NCI-H2107 treated with DMSO at 0.1 percent for 48 hours (cell line): ENCODE measurements at regions not wholly inside any gene's neighbourhood (a gene's known extent, or its start where the extent isn't known, plus 50 kb on each side); places are given as distances from the start of the nearest gene placed in this dataset.

Experiments
- DNase-seq: peaks from one replicate; lab custom pipeline; 2025; ENCODE audit not compliant: unreplicated experiment; lab: John Stamatoyannopoulos, UW

DNA sequence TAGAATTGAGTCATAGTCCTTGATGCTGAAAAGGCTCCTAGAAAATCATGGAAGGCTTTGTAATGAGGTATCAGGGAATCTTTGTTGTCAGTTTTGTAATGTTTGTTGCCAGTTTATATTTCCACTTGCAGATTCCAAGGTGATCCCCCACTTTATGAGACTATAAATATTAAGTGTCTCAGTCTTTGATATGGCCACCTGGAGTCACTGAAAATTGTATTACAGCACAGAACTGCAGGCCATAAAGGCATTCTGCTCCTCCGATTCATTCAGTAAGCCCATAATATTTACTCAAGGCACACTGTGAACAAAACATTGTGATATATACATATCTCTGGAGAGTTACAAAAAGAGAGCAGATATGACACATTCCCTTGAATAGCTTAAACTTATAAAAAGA is 457.8 kb upstream of the ZNF385D start:
- DNase-seq, result no peak

- DNase-seq, result no peak
Observed at GRCh38 chr3:22209578-22209977, 458.6 kb upstream of the ZNF385D start.

GRCh38 chr3:22210693-22211092 is 459.7 kb upstream of the ZNF385D start:
- no peak for DNase-seq

- DNase-seq, result no peak
Observed at GRCh38 chr3:22216601-22217000, 465.6 kb upstream of the ZNF385D start.

DNA sequence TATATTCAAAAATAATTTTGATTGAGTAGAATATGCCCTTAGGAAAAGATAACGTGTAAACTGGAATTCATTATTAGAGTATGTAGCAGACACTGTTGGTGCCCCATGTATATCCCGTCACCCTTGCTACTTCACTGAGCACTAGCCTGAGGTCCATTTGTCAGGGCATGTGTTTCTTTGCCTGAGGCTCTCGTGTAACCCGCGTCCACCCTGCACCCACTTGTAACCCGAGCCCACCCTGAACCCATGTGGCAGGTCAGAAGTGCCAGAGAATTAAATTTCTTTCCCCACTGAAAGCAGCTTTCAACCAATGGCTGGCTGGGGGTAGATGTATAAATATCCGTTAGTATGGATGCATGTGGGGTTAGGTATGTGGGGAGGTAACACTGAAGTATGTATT is 474.2 kb upstream of the ZNF385D start:
- no peak for DNase-seq

DNA sequence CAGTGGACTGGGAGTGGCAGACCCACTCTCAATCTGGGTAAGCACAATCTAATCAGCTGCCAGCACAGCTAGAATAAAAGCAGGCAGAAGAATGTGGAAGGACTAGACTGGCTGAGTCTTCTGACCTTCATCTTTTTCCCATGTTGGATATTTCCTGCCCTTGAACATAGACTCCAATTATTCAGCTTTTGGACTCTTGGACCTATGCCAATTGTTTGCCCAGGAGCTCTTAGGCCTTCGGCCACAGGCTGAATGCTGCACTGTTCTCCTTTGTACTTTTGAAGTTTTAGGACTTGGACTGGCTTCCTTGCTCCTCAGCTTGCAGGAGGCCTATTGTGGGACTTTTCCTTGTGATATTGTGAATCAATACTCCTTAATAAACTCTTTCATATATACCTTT is 477.7 kb upstream of the ZNF385D start:
- DNase-seq, result no peak

DNA sequence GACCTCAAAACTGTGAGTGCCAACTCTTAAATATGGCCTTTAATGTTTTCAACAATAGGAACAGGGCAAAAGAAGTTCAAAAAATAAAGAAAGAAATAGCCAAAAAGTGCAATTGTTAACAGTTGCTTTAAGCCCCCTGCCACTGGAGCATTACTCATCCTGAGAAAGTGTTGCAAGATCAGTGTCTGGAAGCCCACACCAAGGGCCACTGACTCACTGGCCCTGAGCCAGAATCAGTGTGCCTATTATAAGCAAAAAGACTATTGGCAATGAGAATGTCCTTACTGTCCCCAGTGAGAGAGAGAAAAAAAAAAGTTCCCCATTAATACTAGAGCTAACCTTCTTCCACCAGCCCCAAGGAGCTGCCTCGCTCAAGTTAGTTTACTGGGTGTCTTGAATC is 480.1 kb upstream of the ZNF385D start:
- DNase-seq, result no peak

GRCh38 chr3:22236490-22237270 is 485.7 kb upstream of the ZNF385D start:
- DNase-seq, result no peak

- no peak for DNase-seq
Observed at GRCh38 chr3:22239011-22239410, 488.0 kb upstream of the ZNF385D start.

DNA sequence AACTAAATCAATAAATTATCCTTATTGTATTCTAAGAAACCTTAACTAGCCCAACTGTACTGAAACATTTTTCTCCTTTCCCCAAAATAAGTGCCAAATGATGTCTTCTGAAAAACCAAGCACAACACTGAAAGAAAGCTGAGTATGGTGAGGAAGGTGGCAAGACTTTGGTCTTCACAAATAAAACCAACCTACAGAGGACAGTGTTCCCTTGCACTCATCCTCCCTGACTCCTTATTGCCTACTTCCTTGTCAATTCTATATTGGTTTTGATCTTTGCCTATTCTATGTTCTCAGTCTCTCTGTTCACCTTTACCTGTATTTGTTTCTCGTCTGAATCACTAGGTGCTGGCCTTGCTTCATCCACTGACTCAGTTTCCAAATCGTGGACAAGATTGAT is 490.1 kb upstream of the ZNF385D start:
- DNase-seq, result no peak

DNA sequence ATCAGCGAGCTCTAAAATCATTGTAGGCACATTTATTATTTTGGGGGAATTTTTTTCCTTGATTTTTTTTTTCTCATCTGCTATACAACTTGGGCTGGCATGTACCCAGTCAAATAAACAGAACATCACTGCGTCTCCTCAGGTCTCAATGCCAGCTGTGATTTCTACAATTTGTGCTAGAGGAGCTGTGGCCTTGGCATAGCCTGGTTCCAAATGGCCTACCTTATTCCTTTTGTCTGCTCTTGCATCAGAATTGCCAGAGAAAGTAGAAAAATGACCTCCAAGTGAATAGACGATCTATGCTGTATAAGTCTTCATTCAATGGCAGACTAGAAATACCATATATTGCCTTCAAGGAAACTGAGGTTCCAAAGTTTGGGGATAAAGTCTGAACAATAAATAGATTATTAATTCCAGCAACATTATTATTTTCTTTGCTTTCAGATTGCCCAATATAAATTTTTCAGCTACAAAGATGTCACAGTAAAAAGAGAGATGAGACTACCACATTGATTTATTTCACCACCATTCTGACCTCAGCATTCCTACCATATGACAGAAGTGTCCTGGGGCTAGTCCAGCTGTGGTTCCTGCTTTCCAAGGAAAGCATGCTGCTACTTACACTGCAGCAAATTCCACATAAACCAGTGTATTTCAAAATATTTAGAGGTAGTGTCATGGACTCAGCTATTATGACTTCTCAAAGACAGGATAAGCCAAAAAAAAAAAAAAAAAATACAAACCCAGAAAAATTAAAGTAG is 493.9 kb upstream of the ZNF385D start:
- no peak for DNase-seq

DNA sequence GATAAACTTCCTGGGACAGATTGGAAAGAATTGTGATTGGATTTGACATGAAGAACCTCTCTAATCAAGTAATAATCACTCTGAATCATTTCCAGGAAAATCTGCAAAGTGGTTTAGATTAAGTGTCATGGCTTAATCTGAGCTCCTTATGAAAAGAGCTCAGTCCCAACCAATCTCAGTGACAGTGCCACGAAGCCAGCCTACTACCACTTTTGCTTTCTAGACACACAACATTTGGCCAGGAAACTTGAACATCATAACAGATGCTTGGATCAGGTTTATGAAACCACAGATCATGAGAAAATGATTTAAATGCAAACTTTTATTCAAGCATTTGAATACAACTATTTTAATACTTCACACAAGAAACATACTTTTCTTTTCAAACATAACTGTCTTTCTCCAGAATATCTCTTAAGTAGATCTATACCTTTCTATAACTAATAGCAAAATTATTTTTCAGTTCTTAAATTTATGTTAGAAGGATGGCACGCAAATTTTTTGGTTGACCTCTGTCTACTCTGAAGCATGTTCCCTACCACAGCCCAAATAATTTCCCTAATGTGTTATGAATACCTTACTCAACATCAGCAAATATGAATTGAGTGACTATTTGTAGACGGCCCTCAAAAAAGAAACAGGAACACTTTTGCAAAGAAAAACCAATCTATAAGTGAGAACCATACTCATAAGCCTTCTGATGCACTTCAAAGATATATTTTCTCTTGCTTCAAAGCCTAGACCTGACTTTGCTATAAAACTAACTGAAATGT is 495.0 kb upstream of the ZNF385D start:
- no peak for DNase-seq

DNA sequence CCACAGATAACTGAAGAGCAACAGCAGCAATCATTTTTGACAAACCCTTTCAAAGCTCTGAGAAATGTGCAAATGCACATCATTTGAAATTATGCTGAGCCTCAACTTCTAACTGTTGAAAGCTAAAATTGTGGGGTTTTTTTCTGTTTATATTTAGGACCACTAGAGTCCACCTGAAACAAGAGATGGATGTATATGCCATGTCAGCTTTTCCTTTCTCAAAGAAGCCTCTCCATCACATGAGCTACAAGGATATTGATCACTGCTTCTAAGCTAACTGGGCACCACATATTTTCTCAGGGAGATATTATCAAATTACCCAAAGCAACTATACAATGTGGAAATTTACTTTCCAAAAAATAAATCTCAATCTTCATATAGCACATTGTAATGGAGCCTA is 498.6 kb upstream of the ZNF385D start:
- DNase-seq, result no peak

DNA sequence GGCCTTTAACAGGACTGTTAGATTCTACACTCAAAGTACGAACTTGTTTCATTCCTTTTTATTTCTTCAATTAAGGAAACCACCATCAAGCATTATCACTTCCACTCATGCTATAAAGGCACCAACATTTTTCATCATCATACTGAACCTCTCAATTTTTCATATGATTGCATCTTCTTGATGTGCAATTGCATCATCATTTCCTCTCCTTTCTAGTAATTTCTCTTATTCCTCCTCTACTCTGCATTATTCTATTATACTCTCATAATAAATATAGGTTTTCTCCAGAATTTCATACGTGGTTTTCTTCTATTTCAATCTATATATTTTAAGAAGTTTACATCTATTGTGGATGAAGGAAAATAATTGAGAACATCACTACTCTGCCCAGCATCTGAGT is 506.2 kb upstream of the ZNF385D start:
- no peak for DNase-seq

- no peak for DNase-seq
Observed at GRCh38 chr3:22262386-22262785, 511.4 kb upstream of the ZNF385D start.

DNA sequence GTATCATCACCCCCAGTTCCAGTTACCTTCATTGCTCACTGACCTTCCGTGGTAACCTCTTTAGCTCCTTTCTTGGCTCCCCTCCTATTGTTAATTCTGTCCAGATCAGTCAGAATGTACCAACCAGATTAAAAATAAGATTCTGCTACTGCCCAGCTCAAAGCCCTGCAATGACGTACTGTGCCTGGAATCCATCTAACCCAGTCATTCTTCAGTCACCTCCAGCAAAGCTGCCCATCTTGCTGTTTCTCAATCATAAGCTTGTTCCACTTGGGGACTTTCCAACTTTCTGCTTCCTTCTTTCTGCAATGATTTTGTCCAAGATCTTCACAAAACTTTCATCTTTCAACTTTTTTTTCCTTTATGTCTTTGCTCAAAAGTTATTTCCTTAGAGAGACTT is 512.0 kb upstream of the ZNF385D start:
- DNase-seq, result no peak

GRCh38 chr3:22265403-22265802 is 514.4 kb upstream of the ZNF385D start:
- no peak for DNase-seq

GRCh38 chr3:22269831-22270230 is 518.8 kb upstream of the ZNF385D start:
- no peak for DNase-seq

DNA sequence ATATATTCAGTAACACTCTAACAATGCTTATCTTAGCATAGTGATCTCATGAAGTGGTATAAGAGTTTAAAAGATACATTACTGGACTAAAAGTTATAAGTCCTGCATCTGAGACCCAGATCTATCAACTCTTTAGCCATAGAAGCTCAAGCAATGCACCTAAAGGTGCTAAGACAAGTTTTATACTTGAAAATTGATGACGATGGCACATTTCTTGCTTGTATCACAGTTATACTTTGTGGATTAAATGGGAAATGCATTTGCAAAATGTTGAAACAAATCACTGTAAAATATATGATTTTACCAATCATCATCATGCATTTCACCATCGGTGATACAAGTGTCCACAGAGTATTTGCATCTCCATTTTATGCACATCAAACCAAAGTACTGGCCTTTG is 525.3 kb upstream of the ZNF385D start:
- DNase-seq, result no peak

GRCh38 chr3:22284559-22284958 is 533.5 kb upstream of the ZNF385D start:
- DNase-seq, result no peak

DNA sequence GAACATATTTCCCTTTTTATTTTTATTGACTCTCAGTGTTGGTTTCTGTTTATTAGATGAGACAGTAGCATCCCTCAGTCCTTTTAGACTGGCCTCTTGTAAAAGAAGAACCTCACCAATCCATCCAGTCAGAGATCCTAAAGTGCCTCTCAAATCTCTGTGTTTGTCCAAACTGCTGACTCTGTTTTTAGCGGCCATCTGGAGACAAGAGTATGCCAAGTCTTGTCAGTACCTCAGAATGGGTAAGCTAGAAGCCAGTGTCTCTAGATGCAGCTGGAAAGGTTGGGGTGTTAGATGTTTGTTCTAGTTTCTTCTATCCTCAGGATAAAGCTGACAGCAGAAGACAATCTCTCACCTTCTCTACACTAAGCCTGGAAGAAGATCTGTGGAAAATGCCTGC is 537.7 kb upstream of the ZNF385D start:
- DNase-seq, result no peak

DNA sequence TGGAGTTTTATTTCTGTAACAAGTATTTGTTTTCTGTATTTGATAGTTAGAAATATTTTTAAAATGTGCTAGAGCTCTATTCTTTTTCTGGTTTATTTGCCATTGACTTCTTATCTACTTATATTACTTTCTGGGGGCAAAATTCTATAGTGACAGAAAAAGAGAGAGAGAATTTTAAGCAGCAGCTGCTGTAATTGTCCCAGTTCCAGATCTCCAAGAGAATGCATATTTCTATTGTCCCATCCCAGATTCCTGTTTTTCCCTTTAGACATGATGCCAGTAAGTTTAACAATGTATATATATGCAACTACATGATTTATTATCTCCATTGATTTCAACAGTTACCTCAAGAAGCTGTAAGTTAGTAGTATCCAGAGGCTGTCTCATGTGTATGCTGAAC is 541.7 kb upstream of the ZNF385D start:
- no peak for DNase-seq
